ENCODE measurements at regions not wholly inside any gene's neighbourhood (a gene's known extent, or its start where the extent isn't known, plus 50 kb on each side); places are given as distances from the start of the nearest gene placed in this dataset.

DNA sequence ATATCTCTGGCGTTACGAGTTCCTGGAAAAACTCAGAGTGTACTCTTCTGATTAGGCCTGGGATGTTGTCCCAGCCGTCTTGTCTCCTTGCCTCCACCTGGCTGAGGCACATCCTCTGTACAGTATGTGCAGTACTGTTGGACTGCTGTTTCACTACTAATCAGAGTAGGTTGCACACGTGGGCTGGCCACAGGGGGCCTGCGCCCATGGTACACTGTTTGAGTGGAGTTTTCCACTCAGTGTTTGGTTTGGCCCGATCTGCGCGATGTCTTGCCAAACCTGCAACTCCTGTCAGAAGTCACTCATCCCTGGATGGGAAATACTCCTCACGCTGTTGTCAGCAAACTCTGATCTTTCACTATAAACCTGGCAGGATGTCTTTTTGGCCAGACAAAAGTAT, 189.6 kb upstream of the CSNK1A1L start (continued):
- TF ChIP-seq, protein P1, sequence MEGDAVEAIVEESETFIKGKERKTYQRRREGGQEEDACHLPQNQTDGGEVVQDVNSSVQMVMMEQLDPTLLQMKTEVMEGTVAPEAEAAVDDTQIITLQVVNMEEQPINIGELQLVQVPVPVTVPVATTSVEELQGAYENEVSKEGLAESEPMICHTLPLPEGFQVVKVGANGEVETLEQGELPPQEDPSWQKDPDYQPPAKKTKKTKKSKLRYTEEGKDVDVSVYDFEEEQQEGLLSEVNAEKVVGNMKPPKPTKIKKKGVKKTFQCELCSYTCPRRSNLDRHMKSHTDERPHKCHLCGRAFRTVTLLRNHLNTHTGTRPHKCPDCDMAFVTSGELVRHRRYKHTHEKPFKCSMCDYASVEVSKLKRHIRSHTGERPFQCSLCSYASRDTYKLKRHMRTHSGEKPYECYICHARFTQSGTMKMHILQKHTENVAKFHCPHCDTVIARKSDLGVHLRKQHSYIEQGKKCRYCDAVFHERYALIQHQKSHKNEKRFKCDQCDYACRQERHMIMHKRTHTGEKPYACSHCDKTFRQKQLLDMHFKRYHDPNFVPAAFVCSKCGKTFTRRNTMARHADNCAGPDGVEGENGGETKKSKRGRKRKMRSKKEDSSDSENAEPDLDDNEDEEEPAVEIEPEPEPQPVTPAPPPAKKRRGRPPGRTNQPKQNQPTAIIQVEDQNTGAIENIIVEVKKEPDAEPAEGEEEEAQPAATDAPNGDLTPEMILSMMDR (conservative IDR thresholded peaks at IDR 0.05; ENCODE audit: low read depth in 2 of 2), result no peak
- TF ChIP-seq, protein P2, sequence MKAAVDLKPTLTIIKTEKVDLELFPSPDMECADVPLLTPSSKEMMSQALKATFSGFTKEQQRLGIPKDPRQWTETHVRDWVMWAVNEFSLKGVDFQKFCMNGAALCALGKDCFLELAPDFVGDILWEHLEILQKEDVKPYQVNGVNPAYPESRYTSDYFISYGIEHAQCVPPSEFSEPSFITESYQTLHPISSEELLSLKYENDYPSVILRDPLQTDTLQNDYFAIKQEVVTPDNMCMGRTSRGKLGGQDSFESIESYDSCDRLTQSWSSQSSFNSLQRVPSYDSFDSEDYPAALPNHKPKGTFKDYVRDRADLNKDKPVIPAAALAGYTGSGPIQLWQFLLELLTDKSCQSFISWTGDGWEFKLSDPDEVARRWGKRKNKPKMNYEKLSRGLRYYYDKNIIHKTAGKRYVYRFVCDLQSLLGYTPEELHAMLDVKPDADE (IDR thresholded peaks at IDR 0.05), result no peak
- TF ChIP-seq STAT1 (IDR thresholded peaks at IDR 0.05; ENCODE audit: unreplicated experiment) (no peak), JUNB (IDR thresholded peaks at IDR 0.05; ENCODE audit: unreplicated experiment) (no peak), EZH2 (IDR thresholded peaks at IDR 0.05; ENCODE audit: low read depth, unreplicated experiment) (no peak)
- TF ChIP-seq, protein P3, sequence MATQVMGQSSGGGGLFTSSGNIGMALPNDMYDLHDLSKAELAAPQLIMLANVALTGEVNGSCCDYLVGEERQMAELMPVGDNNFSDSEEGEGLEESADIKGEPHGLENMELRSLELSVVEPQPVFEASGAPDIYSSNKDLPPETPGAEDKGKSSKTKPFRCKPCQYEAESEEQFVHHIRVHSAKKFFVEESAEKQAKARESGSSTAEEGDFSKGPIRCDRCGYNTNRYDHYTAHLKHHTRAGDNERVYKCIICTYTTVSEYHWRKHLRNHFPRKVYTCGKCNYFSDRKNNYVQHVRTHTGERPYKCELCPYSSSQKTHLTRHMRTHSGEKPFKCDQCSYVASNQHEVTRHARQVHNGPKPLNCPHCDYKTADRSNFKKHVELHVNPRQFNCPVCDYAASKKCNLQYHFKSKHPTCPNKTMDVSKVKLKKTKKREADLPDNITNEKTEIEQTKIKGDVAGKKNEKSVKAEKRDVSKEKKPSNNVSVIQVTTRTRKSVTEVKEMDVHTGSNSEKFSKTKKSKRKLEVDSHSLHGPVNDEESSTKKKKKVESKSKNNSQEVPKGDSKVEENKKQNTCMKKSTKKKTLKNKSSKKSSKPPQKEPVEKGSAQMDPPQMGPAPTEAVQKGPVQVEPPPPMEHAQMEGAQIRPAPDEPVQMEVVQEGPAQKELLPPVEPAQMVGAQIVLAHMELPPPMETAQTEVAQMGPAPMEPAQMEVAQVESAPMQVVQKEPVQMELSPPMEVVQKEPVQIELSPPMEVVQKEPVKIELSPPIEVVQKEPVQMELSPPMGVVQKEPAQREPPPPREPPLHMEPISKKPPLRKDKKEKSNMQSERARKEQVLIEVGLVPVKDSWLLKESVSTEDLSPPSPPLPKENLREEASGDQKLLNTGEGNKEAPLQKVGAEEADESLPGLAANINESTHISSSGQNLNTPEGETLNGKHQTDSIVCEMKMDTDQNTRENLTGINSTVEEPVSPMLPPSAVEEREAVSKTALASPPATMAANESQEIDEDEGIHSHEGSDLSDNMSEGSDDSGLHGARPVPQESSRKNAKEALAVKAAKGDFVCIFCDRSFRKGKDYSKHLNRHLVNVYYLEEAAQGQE (IDR thresholded peaks at IDR 0.05; ENCODE audit: unreplicated experiment), result no peak

DNA sequence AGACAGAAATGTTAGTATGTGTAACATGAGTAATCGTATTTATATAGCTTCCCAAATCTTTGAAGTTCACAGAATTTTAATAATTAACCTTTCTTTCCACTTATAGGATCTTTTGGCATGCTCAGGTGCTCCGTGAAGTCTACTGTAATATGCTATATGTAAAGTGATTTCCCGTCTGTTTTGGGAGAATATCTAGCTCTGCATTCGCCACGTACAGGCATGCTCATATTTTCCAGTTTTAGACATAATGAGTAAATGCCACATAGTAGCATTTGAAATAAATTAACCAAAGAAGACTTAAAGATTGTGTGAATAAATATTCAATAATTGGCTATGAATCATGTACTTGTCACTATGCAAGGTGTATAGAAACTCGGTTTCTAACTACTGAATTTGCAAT, 189.0 kb upstream of the CSNK1A1L start:
- Histone ChIP-seq H3K4me2 (no peak overlapping the region), H3K4me3 (no peak overlapping the region), H3K27me3 (ENCODE audit: insufficient read depth) (no peaks in the 10 kb centered on the region), H3K79me2 (replicated peaks; ENCODE audit: insufficient read depth) (no peaks in the 10 kb centered on the region), H3K4me1 (ENCODE audit: insufficient read depth) (no peaks in the 10 kb centered on the region), H3K36me3 (ENCODE audit: insufficient read depth) (no peaks in the 10 kb centered on the region), H3F3A (replicated peaks; ENCODE audit: low read depth) (no peaks in the 10 kb centered on the region), H2AFZ (no peak overlapping the region), H4K20me1 (replicated peaks; ENCODE audit: insufficient read depth) (no peaks in the 10 kb centered on the region), H3K9me2 (ENCODE audit: insufficient read depth) (peaks cover 7% of the 10 kb centered on the region; the same call in 1 of the 2 replicates), H3K27ac (ENCODE audit: low read depth) (no peak overlapping the region)
- no peaks in the 10 kb centered on the region for H3K4me1 Mint-ChIP-seq
- no peaks in the 10 kb centered on the region; the same call in 2 of the 3 replicates for H3K9me3 Mint-ChIP-seq
- H3K27me3 Mint-ChIP-seq (ENCODE audit: insufficient read depth, low read depth, poor library complexity), result no peaks in the 10 kb centered on the region
- DNase-seq (ENCODE audit: low spot score), result no peak
- TF ChIP-seq, protein P2 (IDR thresholded peaks at IDR 0.05), result no peak
- TF ChIP-seq EZH2phosphoT487 (IDR thresholded peaks at IDR 0.05; ENCODE audit: unreplicated experiment) (no peak), EZH2 (IDR thresholded peaks at IDR 0.05; ENCODE audit: low read depth, unreplicated experiment) (no peak), CREB1 (CRISPR knock-in tag; IDR thresholded peaks at IDR 0.05; ENCODE audit: low read depth) (no peak), STAT1 (IDR thresholded peaks at IDR 0.05; ENCODE audit: unreplicated experiment) (no peak), JUNB (IDR thresholded peaks at IDR 0.05; ENCODE audit: unreplicated experiment) (no peak), ZNF114 (CRISPR knock-in tag; IDR thresholded peaks at IDR 0.05) (no peak)
- TF ChIP-seq, protein P1 (conservative IDR thresholded peaks at IDR 0.05; ENCODE audit: low read depth in 2 of 2), result no peak
- no peak overlapping the region for H3K27ac Mint-ChIP-seq
- H3K4me3 Mint-ChIP-seq, result no peak overlapping the region
- no peak for ATAC-seq
- no peaks in the 10 kb centered on the region for H3K36me3 Mint-ChIP-seq (ENCODE audit: low read depth)

Data from GM23338 (cell line).